K562 (cell line): ENCODE measurements at regions not wholly inside any gene's neighbourhood (a gene's known extent, or its start where the extent isn't known, plus 50 kb on each side); places are given as distances from the start of the nearest gene placed in this dataset.

Experiments used
- CEBPG ChIP-seq, 3 experiments: fragments of 200-800 bp in 1 of 3; sonication (Bioruptor generic) in 1 of 3; sonication (generic) in 1 of 3; formaldehyde crosslinking in 1 of 3; IDR thresholded peaks in 2 of 3; conservative IDR thresholded peaks in 1 of 3; 2 replicates each; pipeline versions ENCODE4 v1.6.1 to v1.8.0; 2016 to 2022; ENCODE audit warnings: missing compliant biosample characterization in 2 of 3, missing genetic modification characterization in 2 of 3, mild to moderate bottlenecking in 1 of 3, missing genetic modification reagents in 1 of 3
- CTBP1 ChIP-seq: fragments of 450-650 bp; IDR thresholded peaks from 2 replicates; pipeline ENCODE4 v1.6.1; 2016; ENCODE audit warnings: borderline replicate concordance
- MECOM ChIP-seq: fragments of 250-450 bp; sonication (Bioruptor Pico); IDR thresholded peaks from 2 replicates; pipeline ENCODE4 v1.8.0; 2022; ENCODE audit warnings: inconsistent platforms
- NBN ChIP-seq: fragments of 450-650 bp; IDR thresholded peaks from 2 replicates; pipeline ENCODE4 v1.6.1; 2016; ENCODE audit warnings: low read depth, mild to moderate bottlenecking
- NCOR1 ChIP-seq: fragments of 450-650 bp; IDR thresholded peaks from 2 replicates; pipeline ENCODE4 v1.6.1; 2016; ENCODE audit warnings: mild to moderate bottlenecking, moderate library complexity
- PRDM10 ChIP-seq: fragments of 450-650 bp; IDR thresholded peaks from 2 replicates; pipeline ENCODE4 v1.6.1; 2018; ENCODE audit not compliant: partially characterized antibody
- PTTG1 ChIP-seq: fragments of 450-650 bp; IDR thresholded peaks from 2 replicates; pipeline ENCODE4 v1.6.1; 2016; ENCODE audit warnings: low read depth, mild to moderate bottlenecking, missing genetic modification characterization, missing compliant biosample characterization
- RNF2 ChIP-seq: sonication (generic); IDR thresholded peaks from 2 replicates; pipeline ENCODE4 v1.6.1; 2016
- ZNF280B ChIP-seq: fragments of 250-450 bp; sonication (Bioruptor Pico); IDR thresholded peaks from 2 replicates; pipeline ENCODE4 v1.5.1; 2021; ENCODE audit warnings: mild to moderate bottlenecking
- ZNF830 ChIP-seq: fragments of 250-450 bp; sonication (Bioruptor Pico); IDR thresholded peaks from 2 replicates; pipeline ENCODE4 v1.5.0; 2021; ENCODE audit warnings: mild to moderate bottlenecking
- TF ChIP-seq, protein P1 (sequence below), 3 experiments: fragments of 200-800 bp in 1 of 3; sonication (Bioruptor generic) in 1 of 3; sonication (generic) in 1 of 3; formaldehyde crosslinking in 1 of 3; IDR thresholded peaks; 2 replicates each; pipeline versions ENCODE4 v1.6.1 to v1.8.0; 2016 to 2022; ENCODE audit warnings: mild to moderate bottlenecking in 2 of 3, missing compliant biosample characterization in 2 of 3, missing genetic modification characterization in 2 of 3, missing genetic modification reagents in 1 of 3
- TF ChIP-seq, protein P2 (sequence below): fragments of 150-350 bp; conservative IDR thresholded peaks from 2 replicates; pipeline ENCODE4 v1.6.1; 2014; ENCODE audit warnings: low read length

DNA sequence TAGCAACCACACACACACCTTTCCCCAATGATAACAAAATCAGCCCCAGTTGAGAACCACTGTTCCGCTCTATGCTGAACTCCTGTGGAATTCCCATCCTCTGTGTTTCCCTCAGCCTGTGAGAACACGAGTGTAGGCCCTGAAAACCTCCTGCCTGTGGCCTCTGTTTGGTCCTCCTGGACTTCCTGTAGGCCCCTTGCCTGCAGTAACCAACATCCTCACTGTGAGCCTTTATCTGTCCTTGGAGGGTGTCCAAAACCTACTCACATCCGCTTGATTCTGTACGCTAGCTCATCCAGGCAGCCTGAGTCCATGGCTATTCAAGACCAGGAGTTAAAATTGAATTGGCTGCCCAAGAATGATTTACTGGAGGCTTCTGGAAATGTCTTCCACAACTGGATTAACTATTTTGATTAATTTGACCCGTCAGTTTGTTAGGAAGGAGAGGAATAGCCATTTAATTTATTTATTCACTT, 149.8 kb downstream of the AKR1D1 start (continued):
- TF ChIP-seq MECOM (CRISPR knock-in tag) (0 out of 2 replicates have a peak, but pooled peaks have one; percentile 51), CEBPG (CRISPR knock-in tag; IDR thresholded peaks at IDR 0.05) (no peak), CEBPG (tag; conservative IDR thresholded peaks at IDR 0.05 in 1 of 2, IDR thresholded peaks at IDR 0.05 in 1 of 2) (no peak), RNF2 (peak; percentile 20; the same call in 1 of the 2 replicates), NBN (no peak), PRDM10 (peak; percentile 9), PTTG1 (no peak), ZNF830 (no peak), NCOR1 (no peak), ZNF280B (no peak), CTBP1 (peak; percentile 59; the same call in 1 of the 2 replicates)
- TF ChIP-seq, protein P1, sequence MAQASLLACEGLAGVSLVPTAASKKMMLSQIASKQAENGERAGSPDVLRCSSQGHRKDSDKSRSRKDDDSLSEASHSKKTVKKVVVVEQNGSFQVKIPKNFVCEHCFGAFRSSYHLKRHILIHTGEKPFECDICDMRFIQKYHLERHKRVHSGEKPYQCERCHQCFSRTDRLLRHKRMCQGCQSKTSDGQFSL (CRISPR knock-in tag; IDR thresholded peaks at IDR 0.05) = no peak
- TF ChIP-seq, protein P1 (tag; IDR thresholded peaks at IDR 0.05) = no peak
- TF ChIP-seq, protein P2, sequence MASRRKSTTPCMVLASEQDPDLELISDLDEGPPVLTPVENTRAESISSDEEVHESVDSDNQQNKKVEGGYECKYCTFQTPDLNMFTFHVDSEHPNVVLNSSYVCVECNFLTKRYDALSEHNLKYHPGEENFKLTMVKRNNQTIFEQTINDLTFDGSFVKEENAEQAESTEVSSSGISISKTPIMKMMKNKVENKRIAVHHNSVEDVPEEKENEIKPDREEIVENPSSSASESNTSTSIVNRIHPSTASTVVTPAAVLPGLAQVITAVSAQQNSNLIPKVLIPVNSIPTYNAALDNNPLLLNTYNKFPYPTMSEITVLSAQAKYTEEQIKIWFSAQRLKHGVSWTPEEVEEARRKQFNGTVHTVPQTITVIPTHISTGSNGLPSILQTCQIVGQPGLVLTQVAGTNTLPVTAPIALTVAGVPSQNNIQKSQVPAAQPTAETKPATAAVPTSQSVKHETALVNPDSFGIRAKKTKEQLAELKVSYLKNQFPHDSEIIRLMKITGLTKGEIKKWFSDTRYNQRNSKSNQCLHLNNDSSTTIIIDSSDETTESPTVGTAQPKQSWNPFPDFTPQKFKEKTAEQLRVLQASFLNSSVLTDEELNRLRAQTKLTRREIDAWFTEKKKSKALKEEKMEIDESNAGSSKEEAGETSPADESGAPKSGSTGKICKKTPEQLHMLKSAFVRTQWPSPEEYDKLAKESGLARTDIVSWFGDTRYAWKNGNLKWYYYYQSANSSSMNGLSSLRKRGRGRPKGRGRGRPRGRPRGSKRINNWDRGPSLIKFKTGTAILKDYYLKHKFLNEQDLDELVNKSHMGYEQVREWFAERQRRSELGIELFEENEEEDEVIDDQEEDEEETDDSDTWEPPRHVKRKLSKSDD = no peak
